Stimulated activated CD4-positive, alpha-beta T cell treated with anti-CD3 and anti-CD28 coated beads, Interleukin-12 subunit alpha, Interleukin-12 subunit beta, amount 100 ng/mL, for 48 hours (primary cell): ENCODE measurements at regions not wholly inside any gene's neighbourhood (a gene's known extent, or its start where the extent isn't known, plus 50 kb on each side); places are given as distances from the start of the nearest gene placed in this dataset.

Experiments
- DNase-seq, 3 donors: peaks; one replicate each; pipeline ENCODE4 v3.0.0-alpha.2; 2020; ENCODE audit warnings: low read depth in 2 of 3, low spot score in 1 of 3

- no peak for DNase-seq
These were observed 118.1 kb upstream of the MAFB start for GRCh38 chr20:40806929-40807820.

- no peak for DNase-seq
These were observed 118.8 kb upstream of the MAFB start for GRCh38 chr20:40807821-40808170.

- no peak for DNase-seq
These were observed 119.9 kb upstream of the MAFB start for GRCh38 chr20:40808936-40809335.

DNA sequence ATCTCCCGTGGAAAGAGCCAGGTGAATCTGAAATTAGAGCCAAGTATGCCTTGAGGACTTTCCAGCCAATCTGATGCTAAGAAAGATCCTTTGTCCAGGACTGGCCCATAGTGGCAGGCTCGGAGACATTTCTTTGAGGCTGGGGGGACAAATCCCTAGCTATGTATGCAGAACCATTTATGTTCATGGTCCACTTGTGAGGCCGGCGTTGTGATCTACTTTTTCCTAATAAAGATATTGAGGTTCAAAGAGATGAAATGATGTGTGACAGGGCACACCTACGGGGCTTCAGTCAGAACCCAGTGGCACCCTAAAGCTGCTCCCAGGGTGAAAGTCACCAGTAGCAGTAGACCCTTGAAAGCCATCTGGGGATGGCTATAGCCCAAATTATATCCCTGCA, 120.3 kb upstream of the MAFB start:
- no peak for DNase-seq

GRCh38 chr20:40810332-40811000, 121.4 kb upstream of the MAFB start:
- no peak for DNase-seq

DNA sequence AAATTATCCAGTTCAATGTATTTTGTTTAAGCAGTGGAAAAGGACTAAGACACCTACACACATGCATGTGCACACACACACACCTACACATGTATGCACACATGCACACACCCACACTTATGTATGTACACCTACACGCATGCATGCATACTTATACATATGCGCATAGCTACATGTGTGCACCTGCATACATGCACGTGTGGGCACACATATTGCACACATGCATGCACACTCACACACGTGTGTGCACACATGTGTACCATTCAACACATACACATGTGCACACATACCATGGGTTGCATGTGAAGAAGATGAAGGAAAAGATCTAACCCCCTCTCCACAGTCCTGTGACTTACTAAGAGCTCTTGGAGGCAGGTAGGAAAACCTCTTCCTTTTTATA, 122.0 kb upstream of the MAFB start:
- DNase-seq = no peak

DNA sequence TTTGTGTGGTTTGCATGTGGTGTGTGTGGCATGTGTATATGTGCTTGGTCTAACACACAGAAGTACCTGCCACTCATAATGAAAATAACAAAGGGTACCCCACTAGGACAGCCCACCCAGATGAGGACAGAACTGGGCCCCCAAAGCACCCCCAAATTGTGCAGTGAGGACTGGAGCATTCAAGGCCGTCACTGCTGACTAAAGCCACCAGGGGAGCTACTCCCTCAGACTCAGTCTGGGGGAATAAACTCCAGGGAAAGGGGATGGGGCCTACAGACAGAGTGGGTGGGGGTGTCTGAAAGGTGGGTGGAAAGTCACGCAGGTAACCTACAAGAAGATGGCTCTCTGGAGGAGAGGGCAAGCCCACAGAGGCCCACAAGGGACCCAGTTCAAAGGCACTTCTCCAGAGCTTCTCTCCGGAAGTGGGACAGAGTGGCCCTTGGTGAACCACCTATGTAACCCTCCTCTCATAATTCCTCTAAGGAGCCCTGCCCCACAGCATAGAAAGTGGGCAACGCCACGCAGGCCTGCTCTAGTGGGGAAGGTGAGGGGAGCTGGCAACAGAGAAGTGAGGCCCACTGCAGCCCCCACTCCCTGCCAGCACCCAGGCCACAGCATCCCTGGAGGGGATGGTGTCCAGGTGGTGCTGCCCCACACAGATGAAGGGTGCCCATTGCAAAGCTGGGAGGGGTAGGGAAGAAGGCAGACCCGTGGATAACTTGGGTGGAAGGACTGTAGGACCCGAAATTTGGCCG, 122.8 kb upstream of the MAFB start:
- DNase-seq = no peak

DNA sequence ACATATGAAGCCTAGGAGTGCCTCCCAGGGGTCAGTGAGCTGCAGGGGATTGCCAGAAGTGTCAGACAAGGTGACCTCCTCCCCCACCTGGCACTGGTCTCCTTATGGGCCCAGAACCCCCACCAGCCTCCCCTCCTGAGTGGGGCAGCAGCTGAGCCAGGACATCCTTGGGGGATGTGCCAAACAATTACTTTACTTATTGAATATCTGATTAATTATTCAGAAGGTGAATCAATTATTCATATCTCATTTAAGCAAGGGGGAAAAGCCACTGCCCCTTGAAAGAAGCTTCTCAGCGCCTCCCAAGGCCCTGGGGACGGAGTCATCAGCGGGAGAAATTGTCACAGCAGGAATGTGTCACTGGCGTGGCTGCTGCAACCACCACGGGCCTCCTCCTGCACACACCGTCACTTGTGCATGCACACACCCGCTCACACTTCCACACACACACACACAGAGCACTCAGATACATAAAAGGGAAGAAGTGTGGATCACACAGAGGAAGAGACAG, 123.4 kb upstream of the MAFB start:
- DNase-seq = no peak

GRCh38 chr20:40813029-40813431, 124.0 kb upstream of the MAFB start:
- no peak for DNase-seq

- no peak for DNase-seq
These were observed 124.9 kb upstream of the MAFB start for GRCh38 chr20:40813708-40814630.

- DNase-seq = no peak
These were observed 125.6 kb upstream of the MAFB start for GRCh38 chr20:40814631-40814960.

- DNase-seq = no peak
These were observed 126.4 kb upstream of the MAFB start for GRCh38 chr20:40815156-40816038.

DNA sequence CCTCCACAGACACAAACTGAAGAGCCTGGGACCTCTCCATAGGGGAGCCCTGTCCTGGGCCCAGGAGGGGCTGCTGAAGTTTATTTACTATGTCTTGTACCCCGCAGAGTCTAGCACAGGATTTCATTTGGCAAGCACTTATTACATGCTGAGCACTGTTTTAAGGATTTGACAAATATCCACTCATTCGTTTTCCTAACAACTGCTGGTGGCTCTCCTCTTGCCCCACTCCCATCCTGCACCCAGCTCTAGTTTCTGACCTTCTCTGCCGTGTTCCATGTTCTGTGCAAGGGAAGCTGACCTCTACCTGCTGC, 127.0 kb upstream of the MAFB start:
- DNase-seq = no peak

GRCh38 chr20:40821429-40821828, 132.4 kb upstream of the MAFB start:
- DNase-seq = no peak

- no peak for DNase-seq
These were observed 137.7 kb upstream of the MAFB start for GRCh38 chr20:40826699-40827098.

DNA sequence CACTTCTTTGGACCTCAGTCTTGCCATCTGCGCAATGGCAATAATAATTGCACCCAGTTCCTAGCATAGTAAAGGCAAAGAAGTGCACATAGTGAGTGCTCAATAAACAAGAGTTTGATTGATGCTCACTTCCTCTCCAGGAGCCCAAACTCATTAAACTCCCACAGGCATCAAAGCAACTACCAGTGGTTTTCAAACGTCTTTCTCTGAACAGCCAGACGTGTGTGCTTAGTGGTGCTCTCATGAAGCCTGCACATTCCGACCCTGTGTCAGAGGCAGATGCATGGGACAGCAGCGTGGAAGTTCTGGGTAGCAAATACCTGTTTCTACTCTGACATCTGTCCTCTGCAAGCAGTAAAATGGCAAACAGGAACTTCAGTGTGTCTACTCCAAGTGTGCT, 146.3 kb upstream of the MAFB start:
- no peak for DNase-seq

GRCh38 chr20:40838509-40838908, 149.5 kb upstream of the MAFB start:
- no peak for DNase-seq

GRCh38 chr20:40843251-40843650, 154.2 kb upstream of the MAFB start:
- DNase-seq = no peak

- DNase-seq = no peak
These were observed 155.3 kb upstream of the MAFB start for GRCh38 chr20:40844332-40844731.

- DNase-seq = no peak
These were observed 159.1 kb upstream of the MAFB start for GRCh38 chr20:40848096-40848495.
